ENCODE measurements at regions not wholly inside any gene's neighbourhood (a gene's known extent, or its start where the extent isn't known, plus 50 kb on each side); places are given as distances from the start of the nearest gene placed in this dataset.
"Not testable (repeated sequence)": the region's sequence is repeated elsewhere in the genome, so short reads cannot be mapped to it uniquely, and the experiment has no call there.

- DNase-seq (ENCODE audit: low read depth in 4 of 4, low spot score in 3 of 4): no peak
These were observed 636.3 kb upstream of the HTR2C start for GRCh38 chrX:113947548-113947947.

DNA sequence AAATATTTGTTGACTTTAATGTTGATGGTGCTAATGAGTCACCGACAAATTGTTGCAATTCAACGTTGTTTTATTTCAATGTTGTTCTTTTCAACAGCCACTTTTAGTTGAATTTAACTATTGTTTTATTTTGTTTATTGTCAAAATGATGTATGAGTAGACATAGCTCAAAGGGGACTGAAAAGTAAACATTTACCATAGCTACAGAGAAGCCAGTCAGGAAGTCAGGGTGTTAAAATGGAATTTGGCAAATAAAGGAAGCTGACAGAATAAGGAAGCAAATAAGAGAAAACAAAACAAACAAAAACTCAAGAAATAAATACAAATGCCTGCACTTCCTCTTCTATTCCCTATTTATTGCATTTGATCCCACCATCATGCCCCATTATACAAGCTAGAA is 648.4 kb upstream of the HTR2C start:
- DNase-seq (ENCODE audit: low read depth in 4 of 4, low spot score in 3 of 4): no peak

- no peak for DNase-seq (ENCODE audit: low read depth in 4 of 4, low spot score in 3 of 4)
These were observed 650.0 kb upstream of the HTR2C start for GRCh38 chrX:113933931-113934330.

DNA sequence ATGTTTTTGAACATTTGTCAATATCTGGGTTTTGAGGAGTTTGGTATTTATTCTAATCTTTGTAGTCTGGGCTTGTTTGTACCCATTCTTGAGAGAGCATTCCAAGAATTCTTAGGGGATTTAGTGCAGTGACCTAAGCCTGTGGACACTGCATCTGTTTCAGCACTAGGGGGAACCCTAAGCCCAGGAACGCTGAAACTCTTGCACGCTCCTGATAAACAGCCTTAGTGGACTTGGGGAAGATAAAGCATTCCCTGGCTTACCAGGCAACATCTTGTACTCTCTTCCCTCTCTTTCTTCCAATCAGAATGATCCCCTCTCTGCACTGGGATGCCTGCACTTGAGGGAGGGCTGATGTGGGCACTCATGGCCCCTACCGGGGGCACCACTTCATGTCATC is 654.9 kb upstream of the HTR2C start:
- DNase-seq (ENCODE audit: low read depth in 4 of 4, low spot score in 3 of 4): no peak

DNA sequence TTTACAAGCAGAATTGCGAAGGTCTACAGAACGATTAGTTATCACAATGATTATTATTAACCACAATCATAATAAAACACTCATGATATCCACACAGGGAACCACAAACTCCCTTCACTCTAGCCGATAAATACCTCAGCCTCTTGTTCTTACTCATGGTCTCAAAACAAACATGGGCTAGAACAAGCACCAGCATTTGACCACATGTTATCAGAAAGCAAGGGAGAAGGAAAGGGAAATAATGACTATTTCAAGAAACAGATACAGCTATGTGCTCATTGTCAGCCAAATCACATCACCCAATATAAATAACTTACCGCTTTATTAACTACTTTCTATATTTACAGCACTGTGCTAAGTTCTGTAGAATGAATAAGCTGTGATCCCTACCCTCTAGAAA is 663.2 kb upstream of the HTR2C start:
- DNase-seq (ENCODE audit: low read depth in 4 of 4, low spot score in 3 of 4): no peak

GRCh38 chrX:113919387-113919786 is 664.5 kb upstream of the HTR2C start:
- DNase-seq (ENCODE audit: low read depth in 4 of 4, low spot score in 3 of 4): no peak

DNA sequence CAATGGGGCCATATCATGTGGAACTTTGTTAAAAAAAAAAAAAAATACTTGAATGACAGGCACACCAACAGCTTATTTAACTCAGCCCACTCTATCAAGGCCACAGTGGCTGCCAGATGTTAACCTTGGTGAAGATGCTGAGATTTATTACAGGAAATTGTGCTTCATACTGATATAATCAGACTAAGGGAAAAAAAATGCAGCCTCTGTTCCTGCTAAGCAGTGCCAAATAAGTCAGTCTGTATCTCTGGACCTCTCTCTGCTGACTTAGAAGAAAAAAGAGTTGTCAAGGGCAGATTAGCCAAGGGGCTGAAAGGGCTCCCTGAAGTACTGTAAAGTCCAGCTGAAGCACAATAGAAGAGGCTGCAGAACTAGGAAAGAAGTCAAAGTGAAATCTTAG is 677.7 kb upstream of the HTR2C start:
- DNase-seq (ENCODE audit: low read depth in 4 of 4, low spot score in 3 of 4): no peak

GRCh38 chrX:113892891-113893290 is 691.0 kb upstream of the HTR2C start:
- no peak for DNase-seq (ENCODE audit: low read depth in 4 of 4, low spot score in 3 of 4)

DNA sequence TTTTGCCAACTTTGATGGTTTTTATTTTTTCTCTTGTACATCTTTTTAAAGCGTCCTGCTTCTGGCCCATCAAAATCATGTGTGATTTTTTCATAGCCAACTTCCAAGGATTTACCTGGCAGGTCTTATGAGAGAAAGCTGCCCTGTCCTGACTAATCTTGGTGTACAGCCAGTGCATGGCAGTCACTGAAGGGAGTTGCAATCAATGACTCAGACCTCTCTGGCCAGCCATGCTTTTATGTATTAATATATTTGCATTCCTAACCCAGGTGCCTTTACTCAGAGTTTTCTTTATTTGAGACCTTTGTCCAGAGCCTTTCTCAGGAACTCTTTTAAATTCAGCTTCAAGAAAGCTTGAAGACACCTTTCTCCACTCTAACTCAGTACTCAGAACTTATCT is 691.5 kb upstream of the HTR2C start:
- DNase-seq (ENCODE audit: low read depth in 4 of 4, low spot score in 3 of 4): no peak

GRCh38 chrX:113873056-113873455 is 710.8 kb upstream of the HTR2C start:
- DNase-seq (ENCODE audit: low read depth in 4 of 4, low spot score in 3 of 4): no peak

DNA sequence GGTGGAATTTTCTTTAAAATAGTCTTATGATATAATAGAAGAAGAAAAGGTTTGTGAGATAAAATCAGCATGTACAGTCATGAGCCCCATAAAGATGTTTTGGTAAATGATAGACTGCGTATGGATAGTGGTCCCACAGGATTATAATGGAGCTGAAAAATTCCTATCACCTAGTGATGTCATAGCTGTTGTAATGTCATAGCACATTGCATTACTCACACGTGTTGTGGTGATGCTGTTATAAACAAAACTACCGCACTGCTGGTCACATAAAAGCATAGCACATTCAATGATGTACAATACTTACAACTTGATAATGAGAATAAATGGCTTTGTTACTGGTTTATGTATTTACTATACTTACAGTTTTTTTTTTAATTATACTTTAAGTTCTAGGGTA is 715.2 kb upstream of the HTR2C start:
- DNase-seq (ENCODE audit: low read depth in 4 of 4, low spot score in 3 of 4): no peak

GRCh38 chrX:113868177-113868576 is 715.7 kb upstream of the HTR2C start:
- no peak for DNase-seq (ENCODE audit: low read depth in 4 of 4, low spot score in 3 of 4)

DNA sequence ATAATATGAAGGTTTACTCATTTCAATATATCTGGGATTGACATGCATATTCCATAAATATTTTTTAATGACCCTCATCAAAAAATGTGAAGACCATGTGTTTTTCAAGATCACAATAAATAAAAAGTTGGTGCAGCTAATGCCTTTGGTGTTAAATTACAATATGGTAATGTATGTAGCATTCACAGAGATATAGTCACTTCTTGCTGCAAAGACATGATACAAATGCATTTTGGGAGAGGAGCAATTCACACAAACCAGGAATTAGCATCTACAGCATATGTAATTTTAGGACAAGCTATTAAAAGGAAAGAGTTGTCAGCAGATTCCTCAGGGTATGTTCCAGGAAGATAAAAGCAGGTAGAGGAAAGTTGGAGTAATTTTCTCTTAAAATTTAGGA is 734.5 kb upstream of the HTR2C start:
- no peak for DNase-seq (ENCODE audit: low read depth in 4 of 4, low spot score in 3 of 4)

GRCh38 chrX:113833096-113834055 is 750.5 kb upstream of the HTR2C start:
- no peak for DNase-seq (ENCODE audit: low read depth in 4 of 4, low spot score in 3 of 4)

DNA sequence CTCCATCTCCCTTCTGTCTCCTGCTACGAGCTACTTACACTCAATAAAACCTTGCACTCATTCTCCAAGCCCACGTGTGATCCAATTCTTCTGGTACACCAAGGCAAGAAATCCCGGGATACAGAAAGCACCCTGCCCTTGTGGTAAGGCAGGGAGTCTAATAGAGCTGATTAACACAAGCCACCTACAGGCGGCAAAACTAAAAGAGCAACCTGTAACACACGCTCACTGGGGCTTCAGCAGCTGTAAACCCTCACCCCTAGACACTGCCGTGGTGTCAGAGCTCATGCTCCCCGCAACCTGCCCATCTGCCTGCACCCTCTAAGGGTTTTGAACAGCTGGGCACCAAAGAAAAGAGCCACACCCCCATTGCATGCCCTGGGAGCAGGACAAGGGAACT is 755.4 kb upstream of the HTR2C start:
- DNase-seq (ENCODE audit: low read depth in 4 of 4, low spot score in 3 of 4): no peak

- no peak for DNase-seq (ENCODE audit: low read depth in 4 of 4, low spot score in 3 of 4)
These were observed 765.5 kb upstream of the HTR2C start for GRCh38 chrX:113818346-113818745.

- DNase-seq (ENCODE audit: low read depth in 4 of 4, low spot score in 3 of 4): no peak
These were observed 779.1 kb upstream of the HTR2C start for GRCh38 chrX:113804819-113805218.

- DNase-seq (ENCODE audit: low read depth in 4 of 4, low spot score in 3 of 4): no peak
These were observed 779.6 kb upstream of the HTR2C start for GRCh38 chrX:113804291-113804690.

DNA sequence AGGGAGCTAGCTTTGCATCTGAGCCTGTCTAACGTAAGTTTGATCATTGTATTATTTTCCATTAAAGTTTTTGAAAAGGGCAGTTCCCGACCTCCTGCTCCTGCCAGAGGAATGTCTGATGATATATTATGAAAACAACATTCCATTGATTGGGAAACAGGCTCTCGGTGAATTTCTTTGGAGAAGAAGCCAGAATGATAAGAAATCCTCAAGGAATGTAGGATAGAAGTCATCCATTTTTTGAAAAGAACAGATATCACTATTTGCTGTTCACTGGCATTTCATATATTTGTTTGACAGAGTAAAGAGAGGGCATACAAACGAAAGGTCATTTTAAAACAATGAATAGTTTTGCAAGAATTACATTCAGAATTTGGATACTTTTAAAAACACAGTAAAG is 781.0 kb upstream of the HTR2C start:
- DNase-seq (ENCODE audit: low read depth in 4 of 4, low spot score in 3 of 4): no peak

- DNase-seq (ENCODE audit: low read depth in 4 of 4, low spot score in 3 of 4): no peak
These were observed 782.9 kb upstream of the HTR2C start for GRCh38 chrX:113800955-113801354.

DNA sequence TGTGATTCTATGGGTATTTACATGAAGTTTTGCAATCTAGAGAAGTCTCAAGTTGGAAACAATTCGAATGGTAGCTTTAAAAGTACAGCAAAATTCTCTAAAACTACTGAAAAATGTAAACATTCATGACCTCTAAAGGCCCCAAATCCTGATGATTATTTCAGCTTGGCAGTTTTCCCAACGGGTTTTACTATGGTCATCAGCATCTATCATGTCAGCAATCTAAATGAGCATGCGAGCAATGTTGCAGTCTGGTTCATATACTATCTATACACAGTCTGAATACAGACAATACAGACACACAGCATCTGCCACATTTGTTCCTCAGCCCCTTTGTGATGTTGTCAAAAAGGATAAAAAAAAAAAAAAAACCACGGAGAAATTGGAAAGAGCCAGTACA is 790.3 kb upstream of the HTR2C start:
- no peak for DNase-seq (ENCODE audit: low read depth in 4 of 4, low spot score in 3 of 4)

DNA sequence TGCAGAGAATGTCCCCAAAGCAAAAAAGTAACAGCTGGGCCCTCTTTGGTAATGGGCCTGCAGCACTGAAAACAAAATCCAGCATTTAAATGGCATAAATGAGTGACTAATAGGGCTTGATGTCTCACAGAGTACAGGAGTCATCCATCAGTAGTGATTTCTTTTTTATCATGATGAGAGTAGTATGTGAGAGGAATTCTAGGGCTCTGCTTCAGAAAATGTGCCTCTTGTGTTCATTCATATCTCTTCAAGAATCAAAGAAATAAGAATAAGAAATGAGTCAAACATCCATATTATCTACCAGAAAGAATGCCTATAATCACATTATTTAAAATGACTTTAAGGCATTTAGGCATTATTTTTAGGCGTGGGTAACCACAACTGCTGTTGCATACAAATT is 792.9 kb upstream of the HTR2C start:
- DNase-seq (ENCODE audit: low read depth in 4 of 4, low spot score in 3 of 4): no peak

GRCh38 chrX:113784754-113785153 is 799.1 kb upstream of the HTR2C start:
- DNase-seq (ENCODE audit: low read depth in 4 of 4, low spot score in 3 of 4): not testable (repeated sequence)

Measured in right renal pelvis (tissue), 4 donors.